Endodermal cell (in vitro differentiated cells): ENCODE measurements at regions not wholly inside any gene's neighbourhood (a gene's known extent, or its start where the extent isn't known, plus 50 kb on each side); places are given as distances from the start of the nearest gene placed in this dataset.

ENCODE experiments used
- DNase-seq: peaks from one replicate; pipeline ENCODE4 v3.0.0-alpha.2; 2017
- H3K27ac ChIP-seq: 2 replicates; pipeline ENCODE4 v1.5.1; 2013; ENCODE audit warnings: mild to moderate bottlenecking, low read depth, low read length, moderate library complexity
- H3K27me3 ChIP-seq: 2 replicates; pipeline ENCODE4 v1.6.1; 2013; ENCODE audit warnings: mild to moderate bottlenecking, low read length, moderate library complexity; ENCODE audit not compliant: insufficient read depth, control insufficient read depth, poor library complexity, severe bottlenecking
- H3K36me3 ChIP-seq: 2 replicates; pipeline ENCODE4 v1.7.0; 2013; ENCODE audit warnings: mild to moderate bottlenecking, low read length, moderate library complexity; ENCODE audit not compliant: control insufficient read depth, insufficient read depth
- H3K4me1 ChIP-seq: one replicate; pipeline ENCODE4 v1.7.0; 2013; ENCODE audit warnings: low read length; ENCODE audit not compliant: control insufficient read depth, insufficient read depth
- H3K4me3 ChIP-seq: 2 replicates; pipeline ENCODE4 v1.5.1; 2013; ENCODE audit warnings: mild to moderate bottlenecking, low read length, moderate library complexity
- H3K9ac ChIP-seq: 2 replicates; pipeline ENCODE4 v1.6.1; 2013; ENCODE audit warnings: mild to moderate bottlenecking, low read length, moderate library complexity; ENCODE audit not compliant: poor library complexity, severe bottlenecking; ENCODE audit errors: extremely low read depth
- H3K9me3 ChIP-seq: 2 replicates; pipeline ENCODE4 v1.6.1; 2013; ENCODE audit warnings: mild to moderate bottlenecking, low read length, moderate library complexity; ENCODE audit not compliant: control insufficient read depth
- H3K27ac Mint-ChIP-seq: 2 replicates; pipeline ENCODE4 v1.8.0; 2020; ENCODE audit warnings: mixed read lengths
- H3K27me3 Mint-ChIP-seq: 2 replicates; pipeline ENCODE4 v1.8.0; 2021; ENCODE audit warnings: mild to moderate bottlenecking, mixed read lengths; ENCODE audit not compliant: insufficient read depth
- H3K36me3 Mint-ChIP-seq: 2 replicates; pipeline ENCODE4 v1.8.0; 2020; ENCODE audit warnings: low read depth, mixed read lengths
- H3K4me1 Mint-ChIP-seq: 2 replicates; pipeline ENCODE4 v1.8.0; 2020; ENCODE audit warnings: mixed read lengths
- H3K4me3 Mint-ChIP-seq: 2 replicates; pipeline ENCODE4 v1.8.0; 2020; ENCODE audit warnings: mild to moderate bottlenecking, moderate library complexity, mixed read lengths
- H3K9me3 Mint-ChIP-seq: 2 replicates; pipeline ENCODE4 v1.8.0; 2020; ENCODE audit warnings: mild to moderate bottlenecking, mixed read lengths
- WGBS, 2 experiments: methylation state at CpG; one replicate each; pipeline versions ENCODE4 v1.1.5 to v1.1.7; 2013; ENCODE audit warnings: missing lambda C conversion rate in 2 of 2, mixed read lengths in 1 of 2; ENCODE audit not compliant: insufficient coverage in 1 of 2, insufficient read length in 1 of 2; 5-methylcytosine and 5-hydroxymethylcytosine counted together
- TF ChIP-seq, protein P1 (sequence below): fragments of 200-600 bp; sonication (generic); conservative IDR thresholded peaks from 2 replicates; pipeline ENCODE4 v1.5.0; 2021; ENCODE audit warnings: antibody characterized with exemption, mild to moderate bottlenecking

DNA sequence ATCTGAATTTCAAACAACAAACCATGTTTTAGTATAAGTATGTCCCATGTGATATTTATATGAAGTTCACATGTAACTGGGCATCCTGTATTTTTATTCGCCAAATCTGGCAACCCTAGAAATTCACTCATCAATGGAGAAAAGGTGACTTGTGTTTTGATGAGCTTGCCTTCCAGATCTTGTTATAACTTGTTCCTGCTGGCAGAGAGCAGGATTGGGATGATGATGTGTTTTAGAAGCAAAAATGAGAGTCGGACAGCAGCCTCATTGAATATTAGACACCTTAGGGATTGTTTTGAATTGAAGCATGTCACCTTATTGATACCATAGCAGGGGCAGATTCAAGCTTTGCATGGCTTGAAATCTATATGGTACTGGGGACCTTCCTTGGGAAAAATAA lies 85.4 kb upstream of the MED13 start:
- no peak overlapping the region for H3K27ac ChIP-seq
- WGBS, 2 experiments: 93 to 95% methylated on average over 2 of the region's 2 CpGs
- no peak overlapping the region for H3K4me3 ChIP-seq
- Mint-ChIP-seq H3K36me3 (no peaks in the 10 kb centered on the region), H3K4me1 (peaks cover 6% of the 10 kb centered on the region), H3K27ac (no peak overlapping the region), H3K4me3 (no peak overlapping the region), H3K9me3 (no peaks in the 10 kb centered on the region), H3K27me3 (peaks cover 4% of the 10 kb centered on the region)
- no peaks in the 10 kb centered on the region for H3K36me3 ChIP-seq
- no peaks in the 10 kb centered on the region for H3K9me3 ChIP-seq
- H3K9ac ChIP-seq: no peak overlapping the region
- peaks cover 15% of the 10 kb centered on the region for H3K27me3 ChIP-seq
- DNase-seq: peak; percentile 13
- no peaks in the 10 kb centered on the region for H3K4me1 ChIP-seq
- TF ChIP-seq, protein P1, sequence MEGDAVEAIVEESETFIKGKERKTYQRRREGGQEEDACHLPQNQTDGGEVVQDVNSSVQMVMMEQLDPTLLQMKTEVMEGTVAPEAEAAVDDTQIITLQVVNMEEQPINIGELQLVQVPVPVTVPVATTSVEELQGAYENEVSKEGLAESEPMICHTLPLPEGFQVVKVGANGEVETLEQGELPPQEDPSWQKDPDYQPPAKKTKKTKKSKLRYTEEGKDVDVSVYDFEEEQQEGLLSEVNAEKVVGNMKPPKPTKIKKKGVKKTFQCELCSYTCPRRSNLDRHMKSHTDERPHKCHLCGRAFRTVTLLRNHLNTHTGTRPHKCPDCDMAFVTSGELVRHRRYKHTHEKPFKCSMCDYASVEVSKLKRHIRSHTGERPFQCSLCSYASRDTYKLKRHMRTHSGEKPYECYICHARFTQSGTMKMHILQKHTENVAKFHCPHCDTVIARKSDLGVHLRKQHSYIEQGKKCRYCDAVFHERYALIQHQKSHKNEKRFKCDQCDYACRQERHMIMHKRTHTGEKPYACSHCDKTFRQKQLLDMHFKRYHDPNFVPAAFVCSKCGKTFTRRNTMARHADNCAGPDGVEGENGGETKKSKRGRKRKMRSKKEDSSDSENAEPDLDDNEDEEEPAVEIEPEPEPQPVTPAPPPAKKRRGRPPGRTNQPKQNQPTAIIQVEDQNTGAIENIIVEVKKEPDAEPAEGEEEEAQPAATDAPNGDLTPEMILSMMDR: no peak

DNA sequence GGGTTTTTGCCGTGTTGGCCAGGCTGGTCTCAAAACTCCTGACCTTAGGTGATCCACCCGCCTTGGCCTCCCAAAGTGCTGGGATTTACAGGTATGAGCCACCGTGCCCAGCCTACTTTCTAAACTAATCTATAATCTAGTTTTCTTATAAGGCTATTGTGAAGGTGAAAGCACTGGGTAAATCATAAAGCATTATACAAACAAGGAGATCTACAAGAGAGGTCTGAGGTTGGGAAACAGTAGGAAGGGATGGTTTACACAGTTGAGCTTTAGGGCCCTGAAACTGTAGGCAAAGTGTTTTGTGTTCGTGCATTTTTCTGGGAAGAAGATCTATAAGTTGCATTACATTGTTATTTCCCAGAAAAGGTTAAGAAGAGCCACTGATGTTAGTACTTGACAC lies 84.9 kb upstream of the MED13 start:
- Histone ChIP-seq H3K4me3 (no peak overlapping the region), H3K27ac (no peak overlapping the region), H3K9ac (no peak overlapping the region), H3K4me1 (no peaks in the 10 kb centered on the region), H3K27me3 (peaks cover 15% of the 10 kb centered on the region), H3K36me3 (no peaks in the 10 kb centered on the region), H3K9me3 (no peaks in the 10 kb centered on the region)
- peak; percentile 7 for DNase-seq
- Mint-ChIP-seq H3K27ac (no peak overlapping the region), H3K27me3 (peaks cover 4% of the 10 kb centered on the region), H3K9me3 (no peaks in the 10 kb centered on the region), H3K36me3 (no peaks in the 10 kb centered on the region), H3K4me3 (no peak overlapping the region), H3K4me1 (peaks cover 7% of the 10 kb centered on the region)
- WGBS, 2 experiments: 75 to 92% methylated on average over 1 to 4 of the region's 4 CpGs
- TF ChIP-seq, protein P1: no peak

DNA sequence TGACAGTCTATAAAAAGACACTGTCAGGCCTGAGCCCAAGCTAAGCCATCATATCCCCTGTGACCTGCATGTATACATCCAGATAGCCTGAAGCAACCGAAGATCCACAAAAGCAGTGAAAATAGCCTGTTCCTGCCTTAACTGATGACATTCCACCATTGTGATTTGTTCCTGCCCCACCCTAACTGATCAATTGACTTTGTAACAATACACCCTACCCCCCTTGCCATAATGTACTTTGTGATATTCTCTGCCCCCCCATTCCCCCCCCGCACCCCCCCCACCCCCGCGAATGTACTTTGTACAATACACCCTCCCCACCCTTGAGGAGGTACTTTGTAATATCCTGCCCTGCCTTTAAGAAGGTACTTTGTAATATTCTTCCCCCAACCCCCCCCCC lies 82.2 kb upstream of the MED13 start:
- Mint-ChIP-seq H3K36me3 (no peaks in the 10 kb centered on the region), H3K4me3 (no peak overlapping the region), H3K4me1 (peaks cover 11% of the 10 kb centered on the region), H3K27ac (no peak overlapping the region), H3K9me3 (peaks cover 7% of the 10 kb centered on the region), H3K27me3 (peaks cover 4% of the 10 kb centered on the region)
- no peak overlapping the region for H3K27ac ChIP-seq
- 82 to 100% methylated on average over 1 of the region's 4 CpGs for WGBS, 2 experiments
- H3K4me1 ChIP-seq: no peaks in the 10 kb centered on the region
- no peaks in the 10 kb centered on the region for H3K36me3 ChIP-seq
- peaks cover 4% of the 10 kb centered on the region for H3K9me3 ChIP-seq
- TF ChIP-seq, protein P1: no peak
- no peak for DNase-seq
- no peak overlapping the region for H3K4me3 ChIP-seq
- peaks cover 15% of the 10 kb centered on the region for H3K27me3 ChIP-seq
- no peak overlapping the region for H3K9ac ChIP-seq
